ENCODE measurements at regions not wholly inside any gene's neighbourhood (a gene's known extent, or its start where the extent isn't known, plus 50 kb on each side); places are given as distances from the start of the nearest gene placed in this dataset.

- no peak for TF ChIP-seq EP300 (IDR thresholded peaks at IDR 0.05)
- no peak for TF ChIP-seq ELK1 (IDR thresholded peaks at IDR 0.05; ENCODE audit: low read depth, low read length)
- no peak for TF ChIP-seq TP53 (CRISPR knock-in tag; IDR thresholded peaks at IDR 0.05)
Observed at GRCh38 chr2:121135168-121135853, 149.7 kb downstream of the TFCP2L1 start (continued).

GRCh38 chr2:121136323-121136722 is 148.7 kb downstream of the TFCP2L1 start:
- ATAC-seq (peak; percentile 64 to 78; a peak in 5 of 6 replicates), FAIRE-seq (no peak), DNase-seq (ENCODE audit: low read depth in 1 of 2, low spot score in 1 of 2) (peak in 1 of 2 experiments; percentile 30)
- Histone ChIP-seq H3K4me3 (no peak overlapping the region), H3K4me2 (no peak overlapping the region), H3K4me1 (no peaks in the 10 kb centered on the region), H3K9me3 (peaks cover 4% of the 10 kb centered on the region; the same call in 1 of the 3 replicates), H3K27ac (no peak overlapping the region)
- TF ChIP-seq FOXS1 (CRISPR knock-in tag; IDR thresholded peaks at IDR 0.05), result no peak
- no peak for TF ChIP-seq EP300 (IDR thresholded peaks at IDR 0.05)
- no peak for TF ChIP-seq NFE2L2 (conservative IDR thresholded peaks at IDR 0.05; ENCODE audit: low read length)
- no peak for TF ChIP-seq CEBPB (IDR thresholded peaks at IDR 0.05)
- no peak for TF ChIP-seq FOSB (CRISPR knock-in tag; IDR thresholded peaks at IDR 0.05)
- no peak for TF ChIP-seq RFX5 (IDR thresholded peaks at IDR 0.05)
- CTCF ChIA-PET, result interaction anchor here (1.4 kb wide), 1 partner anchor 41 kb away, joined by 3 read pairs; no protein-coding TSS in a partner anchor
- POLR2A ChIA-PET, result no interaction called here
- 26% methylated on average over 3 of the region's 3 CpGs for WGBS (ENCODE audit: missing lambda C conversion rate)

GRCh38 chr2:121137571-121137970 is 147.4 kb downstream of the TFCP2L1 start:
- TF ChIP-seq ZNF302 (CRISPR knock-in tag; IDR thresholded peaks at IDR 0.05) (no peak), JUN (IDR thresholded peaks at IDR 0.05) (no peak), CHD2 (IDR thresholded peaks at IDR 0.05; ENCODE audit: low read length, partially characterized antibody) (no peak), MAZ (IDR thresholded peaks at IDR 0.05; ENCODE audit: borderline replicate concordance, low read depth, low read length) (no peak), ELK1 (IDR thresholded peaks at IDR 0.05; ENCODE audit: low read depth, low read length) (no peak), FOSL2 (IDR thresholded peaks at IDR 0.05) (no peak), FOSL2 (CRISPR knock-in tag; IDR thresholded peaks at IDR 0.05) (no peak), EP300 (IDR thresholded peaks at IDR 0.05) (no peak)
- H3K4me1 ChIP-seq, result no peaks in the 10 kb centered on the region
- no peak for ATAC-seq
- POLR2A ChIA-PET, result no interaction called here
- CTCF ChIA-PET, result interaction anchor here (1.3 to 1.4 kb wide), 2 partner anchors 9 to 42 kb away, joined by 3 to 5 read pairs; no protein-coding TSS in a partner anchor
- 48% methylated on average over 7 of the region's 7 CpGs for WGBS (ENCODE audit: missing lambda C conversion rate)
- no peak overlapping the region for H3K4me3 ChIP-seq
- peaks cover 4% of the 10 kb centered on the region; the same call in 1 of the 3 replicates for H3K9me3 ChIP-seq
- no peak for DNase-seq (ENCODE audit: low read depth in 1 of 2, low spot score in 1 of 2)
- H3K27ac ChIP-seq, result no peak overlapping the region
- FAIRE-seq, result no peak
- no peak overlapping the region for H3K4me2 ChIP-seq

- Histone ChIP-seq H3K4me3 (no peak overlapping the region), H3K27ac (no peak overlapping the region), H3K4me1 (no peaks in the 10 kb centered on the region), H3K9me3 (peaks cover 4% of the 10 kb centered on the region; the same call in 1 of the 3 replicates), H3K4me2 (no peak overlapping the region)
- no peak for DNase-seq (ENCODE audit: low read depth in 1 of 2, low spot score in 1 of 2)
- no peak for TF ChIP-seq HOXB13 (CRISPR knock-in tag; IDR thresholded peaks at IDR 0.05; ENCODE audit: low read depth)
- TF ChIP-seq EP300 (IDR thresholded peaks at IDR 0.05), result no peak
- no peak for TF ChIP-seq REST (IDR thresholded peaks at IDR 0.05)
- TF ChIP-seq BHLHE40 (IDR thresholded peaks at IDR 0.05; ENCODE audit: low read depth, low read length), result no peak
- TF ChIP-seq EHMT2 (IDR thresholded peaks at IDR 0.05; ENCODE audit: low read depth), result no peak
- TF ChIP-seq GATA3 (IDR thresholded peaks at IDR 0.05; ENCODE audit: borderline replicate concordance), result no peak
- no peak for TF ChIP-seq FOSB (CRISPR knock-in tag; IDR thresholded peaks at IDR 0.05)
- no peak for TF ChIP-seq CHD4 (IDR thresholded peaks at IDR 0.05; ENCODE audit: borderline replicate concordance)
- no peak for TF ChIP-seq ESRRA (IDR thresholded peaks at IDR 0.05; ENCODE audit: borderline replicate concordance, low read length)
- TF ChIP-seq HOXB5 (CRISPR knock-in tag; IDR thresholded peaks at IDR 0.05), result no peak
- no peak for TF ChIP-seq RNF2 (IDR thresholded peaks at IDR 0.05; ENCODE audit: borderline replicate concordance, low read depth)
- no peak for TF ChIP-seq ZSCAN20 (CRISPR knock-in tag; IDR thresholded peaks at IDR 0.05)
- no peak for TF ChIP-seq NPAS2 (CRISPR knock-in tag; IDR thresholded peaks at IDR 0.05; ENCODE audit: borderline replicate concordance)
- no peak for TF ChIP-seq NFE2L2 (conservative IDR thresholded peaks at IDR 0.05; ENCODE audit: low read length)
- WGBS (ENCODE audit: missing lambda C conversion rate), result 42% methylated on average over 3 of the region's 3 CpGs
- no peak for ATAC-seq
- no peak for FAIRE-seq
- ChIA-PET CTCF (interaction anchor here (1.1 to 2.3 kb wide), 2 partner anchors 12 to 14 kb away, joined by 3 to 8 read pairs; no protein-coding TSS in a partner anchor), POLR2A (no interaction called here)
Observed at GRCh38 chr2:121140734-121141133, 144.3 kb downstream of the TFCP2L1 start.
